ENCODE measurements at regions not wholly inside any gene's neighbourhood (a gene's known extent, or its start where the extent isn't known, plus 50 kb on each side); places are given as distances from the start of the nearest gene placed in this dataset.

DNA sequence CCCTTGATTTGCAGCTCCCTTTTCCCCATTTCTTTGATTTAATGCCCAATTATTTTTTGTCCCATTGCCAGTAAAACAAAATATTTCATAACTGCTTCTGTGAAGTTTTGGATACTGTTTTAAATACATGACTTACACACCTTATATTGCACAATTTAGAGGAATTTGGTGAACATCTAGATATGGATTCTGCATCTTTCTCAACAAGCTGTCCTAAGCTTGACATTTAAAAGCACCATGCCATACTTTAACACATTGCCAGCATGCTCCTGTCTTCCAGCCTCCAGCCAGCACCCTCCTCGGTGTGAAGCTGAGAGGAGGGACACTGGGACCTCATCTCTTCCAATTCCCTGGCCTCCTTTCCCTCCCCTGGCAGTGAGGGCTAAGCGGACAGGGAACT lies 167.6 kb downstream of the SEC16B start:
- no peak for DNase-seq (ENCODE audit: low read depth in 1 of 2, low spot score in 1 of 2)
- H3K27ac ChIP-seq (replicated peaks): no peak overlapping the region
- peaks cover 4% of the 10 kb centered on the region for H3K27me3 ChIP-seq (ENCODE audit: insufficient read depth, poor library complexity, severe bottlenecking)
- TF ChIP-seq SPI1 (IDR thresholded peaks at IDR 0.05; ENCODE audit: borderline replicate concordance, low read depth) (no peak), POLR2AphosphoS5 (IDR thresholded peaks at IDR 0.05; ENCODE audit: low read depth) (no peak), GABPA (IDR thresholded peaks at IDR 0.05; ENCODE audit: low read depth) (no peak)
- TF ChIP-seq, protein P1, sequence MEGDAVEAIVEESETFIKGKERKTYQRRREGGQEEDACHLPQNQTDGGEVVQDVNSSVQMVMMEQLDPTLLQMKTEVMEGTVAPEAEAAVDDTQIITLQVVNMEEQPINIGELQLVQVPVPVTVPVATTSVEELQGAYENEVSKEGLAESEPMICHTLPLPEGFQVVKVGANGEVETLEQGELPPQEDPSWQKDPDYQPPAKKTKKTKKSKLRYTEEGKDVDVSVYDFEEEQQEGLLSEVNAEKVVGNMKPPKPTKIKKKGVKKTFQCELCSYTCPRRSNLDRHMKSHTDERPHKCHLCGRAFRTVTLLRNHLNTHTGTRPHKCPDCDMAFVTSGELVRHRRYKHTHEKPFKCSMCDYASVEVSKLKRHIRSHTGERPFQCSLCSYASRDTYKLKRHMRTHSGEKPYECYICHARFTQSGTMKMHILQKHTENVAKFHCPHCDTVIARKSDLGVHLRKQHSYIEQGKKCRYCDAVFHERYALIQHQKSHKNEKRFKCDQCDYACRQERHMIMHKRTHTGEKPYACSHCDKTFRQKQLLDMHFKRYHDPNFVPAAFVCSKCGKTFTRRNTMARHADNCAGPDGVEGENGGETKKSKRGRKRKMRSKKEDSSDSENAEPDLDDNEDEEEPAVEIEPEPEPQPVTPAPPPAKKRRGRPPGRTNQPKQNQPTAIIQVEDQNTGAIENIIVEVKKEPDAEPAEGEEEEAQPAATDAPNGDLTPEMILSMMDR (IDR thresholded peaks at IDR 0.05; ENCODE audit: insufficient read depth, low read length): no peak
- TF ChIP-seq, protein P2, sequence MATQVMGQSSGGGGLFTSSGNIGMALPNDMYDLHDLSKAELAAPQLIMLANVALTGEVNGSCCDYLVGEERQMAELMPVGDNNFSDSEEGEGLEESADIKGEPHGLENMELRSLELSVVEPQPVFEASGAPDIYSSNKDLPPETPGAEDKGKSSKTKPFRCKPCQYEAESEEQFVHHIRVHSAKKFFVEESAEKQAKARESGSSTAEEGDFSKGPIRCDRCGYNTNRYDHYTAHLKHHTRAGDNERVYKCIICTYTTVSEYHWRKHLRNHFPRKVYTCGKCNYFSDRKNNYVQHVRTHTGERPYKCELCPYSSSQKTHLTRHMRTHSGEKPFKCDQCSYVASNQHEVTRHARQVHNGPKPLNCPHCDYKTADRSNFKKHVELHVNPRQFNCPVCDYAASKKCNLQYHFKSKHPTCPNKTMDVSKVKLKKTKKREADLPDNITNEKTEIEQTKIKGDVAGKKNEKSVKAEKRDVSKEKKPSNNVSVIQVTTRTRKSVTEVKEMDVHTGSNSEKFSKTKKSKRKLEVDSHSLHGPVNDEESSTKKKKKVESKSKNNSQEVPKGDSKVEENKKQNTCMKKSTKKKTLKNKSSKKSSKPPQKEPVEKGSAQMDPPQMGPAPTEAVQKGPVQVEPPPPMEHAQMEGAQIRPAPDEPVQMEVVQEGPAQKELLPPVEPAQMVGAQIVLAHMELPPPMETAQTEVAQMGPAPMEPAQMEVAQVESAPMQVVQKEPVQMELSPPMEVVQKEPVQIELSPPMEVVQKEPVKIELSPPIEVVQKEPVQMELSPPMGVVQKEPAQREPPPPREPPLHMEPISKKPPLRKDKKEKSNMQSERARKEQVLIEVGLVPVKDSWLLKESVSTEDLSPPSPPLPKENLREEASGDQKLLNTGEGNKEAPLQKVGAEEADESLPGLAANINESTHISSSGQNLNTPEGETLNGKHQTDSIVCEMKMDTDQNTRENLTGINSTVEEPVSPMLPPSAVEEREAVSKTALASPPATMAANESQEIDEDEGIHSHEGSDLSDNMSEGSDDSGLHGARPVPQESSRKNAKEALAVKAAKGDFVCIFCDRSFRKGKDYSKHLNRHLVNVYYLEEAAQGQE (IDR thresholded peaks at IDR 0.05; ENCODE audit: insufficient replicate concordance, low read depth): no peak
- H3K4me3 ChIP-seq (replicated peaks; ENCODE audit: insufficient read depth, low read length): no peak overlapping the region

DNA sequence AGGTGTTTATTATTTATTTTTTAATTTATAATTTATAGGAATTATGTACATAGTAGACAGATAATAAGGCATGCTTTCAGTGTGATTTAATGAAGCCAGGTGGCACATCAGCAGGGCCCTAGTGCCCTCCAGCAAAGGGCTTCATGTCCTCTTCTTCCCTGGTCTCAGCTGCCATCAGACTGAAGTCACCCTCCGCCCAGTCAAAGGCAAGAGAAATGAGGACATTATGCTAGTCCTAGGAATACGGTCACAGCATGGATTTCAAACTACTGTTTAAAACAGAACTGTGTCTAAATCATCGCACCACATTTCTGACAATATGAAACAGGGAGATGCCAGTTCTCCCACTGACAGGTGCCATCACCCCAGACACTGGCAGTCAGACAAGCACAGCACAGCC lies 168.1 kb downstream of the SEC16B start:
- TF ChIP-seq, protein P1 (IDR thresholded peaks at IDR 0.05; ENCODE audit: insufficient read depth, low read length): no peak
- no peak for TF ChIP-seq SPI1 (IDR thresholded peaks at IDR 0.05; ENCODE audit: borderline replicate concordance, low read depth)
- no peak for TF ChIP-seq GABPA (IDR thresholded peaks at IDR 0.05; ENCODE audit: low read depth)
- TF ChIP-seq, protein P2 (IDR thresholded peaks at IDR 0.05; ENCODE audit: insufficient replicate concordance, low read depth): no peak
- no peak for TF ChIP-seq POLR2AphosphoS5 (IDR thresholded peaks at IDR 0.05; ENCODE audit: low read depth)
- Histone ChIP-seq H3K4me3 (replicated peaks; ENCODE audit: insufficient read depth, low read length) (no peak overlapping the region), H3K27ac (replicated peaks) (no peak overlapping the region), H3K27me3 (ENCODE audit: insufficient read depth, poor library complexity, severe bottlenecking) (peaks cover 4% of the 10 kb centered on the region)
- no peak for DNase-seq (ENCODE audit: low read depth in 1 of 2, low spot score in 1 of 2)

DNA sequence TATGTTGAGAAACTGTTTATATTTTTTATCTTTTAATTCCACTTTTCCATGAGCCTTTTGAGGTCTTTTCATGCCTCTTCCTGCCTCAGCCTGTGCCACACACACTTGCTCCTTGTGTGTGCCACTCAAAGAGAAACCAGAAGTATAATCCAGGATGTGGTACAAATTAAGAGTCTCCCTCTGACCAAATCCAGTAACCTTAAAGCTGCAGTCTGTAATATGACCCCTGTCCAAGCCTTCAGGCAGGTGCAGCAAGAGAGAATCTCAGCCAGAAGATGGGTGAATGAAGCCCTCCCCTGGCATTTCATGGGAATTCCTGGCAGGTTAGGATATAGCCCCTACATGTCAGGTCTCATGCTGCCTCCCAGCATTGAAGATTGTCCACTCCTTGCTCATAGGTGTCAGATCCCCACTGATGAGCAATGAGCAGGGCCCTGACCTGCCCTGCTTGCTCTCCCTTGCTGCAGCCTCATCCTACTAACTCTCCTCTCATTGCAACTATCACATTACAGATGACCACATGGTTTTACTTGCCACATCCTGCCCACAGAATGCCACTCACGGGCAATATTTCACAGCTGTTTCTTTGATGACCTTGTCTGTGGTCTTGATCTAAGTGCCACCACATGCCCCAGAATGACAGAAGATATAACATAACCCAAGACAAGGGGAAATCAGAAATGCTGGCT lies 169.3 kb downstream of the SEC16B start:
- Histone ChIP-seq H3K27ac (replicated peaks) (no peak overlapping the region), H3K4me3 (replicated peaks; ENCODE audit: insufficient read depth, low read length) (no peak overlapping the region), H3K27me3 (ENCODE audit: insufficient read depth, poor library complexity, severe bottlenecking) (peaks cover 4% of the 10 kb centered on the region)
- TF ChIP-seq GABPA (IDR thresholded peaks at IDR 0.05; ENCODE audit: low read depth) (no peak), SPI1 (IDR thresholded peaks at IDR 0.05; ENCODE audit: borderline replicate concordance, low read depth) (no peak), POLR2AphosphoS5 (IDR thresholded peaks at IDR 0.05; ENCODE audit: low read depth) (no peak)
- TF ChIP-seq, protein P2 (IDR thresholded peaks at IDR 0.05; ENCODE audit: insufficient replicate concordance, low read depth): no peak
- TF ChIP-seq, protein P1 (IDR thresholded peaks at IDR 0.05; ENCODE audit: insufficient read depth, low read length): no peak
- DNase-seq (ENCODE audit: low read depth in 1 of 2, low spot score in 1 of 2): no peak
